ENCODE measurements at regions not wholly inside any gene's neighbourhood (a gene's known extent, or its start where the extent isn't known, plus 50 kb on each side); places are given as distances from the start of the nearest gene placed in this dataset.

GRCh38 chr14:101064718-101065117 lies 161.2 kb upstream of the RTL1 start:
- H3K9me3 ChIP-seq (ENCODE audit: control insufficient read depth, insufficient read depth, low read length) = no peaks in the 10 kb centered on the region
- H3K36me3 ChIP-seq (ENCODE audit: control insufficient read depth, insufficient read depth, low read length) = no peaks in the 10 kb centered on the region
- no peak overlapping the region for H3K9ac ChIP-seq (ENCODE audit: low read depth, low read length)
- H3K27me3 ChIP-seq (ENCODE audit: control insufficient read depth, insufficient read depth, low read length) = no peaks in the 10 kb centered on the region
- H3K4me3 ChIP-seq (ENCODE audit: low read depth, low read length) = no peak overlapping the region
- H3K4me1 ChIP-seq (ENCODE audit: control insufficient read depth, insufficient read depth, low read length) = no peaks in the 10 kb centered on the region

DNA sequence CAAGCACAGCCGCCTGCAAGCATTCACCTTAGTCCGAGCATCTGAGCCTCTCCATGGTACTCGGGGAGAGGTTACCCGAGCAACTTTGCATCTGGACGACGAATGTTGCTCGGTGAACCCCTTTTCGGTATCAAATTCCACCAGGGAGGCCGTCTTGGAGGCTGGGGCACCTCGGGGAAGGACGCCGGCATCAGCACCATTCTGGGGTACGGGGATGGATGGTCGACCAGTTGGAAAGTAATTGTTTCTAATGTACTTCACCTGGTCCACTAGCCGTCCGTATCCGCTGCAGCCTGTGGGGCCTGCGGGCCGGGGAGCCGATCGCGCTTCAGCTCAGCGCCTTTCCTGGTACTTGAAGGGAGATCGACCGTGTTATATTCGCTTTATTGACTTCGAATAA lies 161.7 kb upstream of the RTL1 start:
- Histone ChIP-seq H3K9me3 (ENCODE audit: control insufficient read depth, insufficient read depth, low read length) (no peaks in the 10 kb centered on the region), H3K4me1 (ENCODE audit: control insufficient read depth, insufficient read depth, low read length) (no peaks in the 10 kb centered on the region), H3K36me3 (ENCODE audit: control insufficient read depth, insufficient read depth, low read length) (no peaks in the 10 kb centered on the region), H3K9ac (ENCODE audit: low read depth, low read length) (no peak overlapping the region), H3K4me3 (ENCODE audit: low read depth, low read length) (no peak overlapping the region), H3K27me3 (ENCODE audit: control insufficient read depth, insufficient read depth, low read length) (no peaks in the 10 kb centered on the region)

GRCh38 chr14:101065696-101066694 lies 162.5 kb upstream of the RTL1 start:
- no peaks in the 10 kb centered on the region for H3K36me3 ChIP-seq (ENCODE audit: control insufficient read depth, insufficient read depth, low read length)
- H3K4me1 ChIP-seq (ENCODE audit: control insufficient read depth, insufficient read depth, low read length) = no peaks in the 10 kb centered on the region
- H3K9me3 ChIP-seq (ENCODE audit: control insufficient read depth, insufficient read depth, low read length) = no peaks in the 10 kb centered on the region
- H3K4me3 ChIP-seq (ENCODE audit: low read depth, low read length) = no peak overlapping the region
- H3K9ac ChIP-seq (ENCODE audit: low read depth, low read length) = no peak overlapping the region
- H3K27me3 ChIP-seq (ENCODE audit: control insufficient read depth, insufficient read depth, low read length) = no peaks in the 10 kb centered on the region

GRCh38 chr14:101066826-101067510 lies 163.4 kb upstream of the RTL1 start:
- H3K9ac ChIP-seq (ENCODE audit: low read depth, low read length) = no peak overlapping the region
- no peaks in the 10 kb centered on the region for H3K27me3 ChIP-seq (ENCODE audit: control insufficient read depth, insufficient read depth, low read length)
- no peaks in the 10 kb centered on the region for H3K36me3 ChIP-seq (ENCODE audit: control insufficient read depth, insufficient read depth, low read length)
- H3K9me3 ChIP-seq (ENCODE audit: control insufficient read depth, insufficient read depth, low read length) = no peaks in the 10 kb centered on the region
- H3K4me3 ChIP-seq (ENCODE audit: low read depth, low read length) = no peak overlapping the region
- no peaks in the 10 kb centered on the region for H3K4me1 ChIP-seq (ENCODE audit: control insufficient read depth, insufficient read depth, low read length)

GRCh38 chr14:101068313-101069227 lies 165.0 kb upstream of the RTL1 start:
- Histone ChIP-seq H3K36me3 (ENCODE audit: control insufficient read depth, insufficient read depth, low read length) (no peaks in the 10 kb centered on the region), H3K9me3 (ENCODE audit: control insufficient read depth, insufficient read depth, low read length) (no peaks in the 10 kb centered on the region), H3K4me1 (ENCODE audit: control insufficient read depth, insufficient read depth, low read length) (peaks cover 4% of the 10 kb centered on the region), H3K9ac (ENCODE audit: low read depth, low read length) (no peak overlapping the region), H3K4me3 (ENCODE audit: low read depth, low read length) (no peak overlapping the region), H3K27me3 (ENCODE audit: control insufficient read depth, insufficient read depth, low read length) (no peaks in the 10 kb centered on the region)

- peaks cover 6% of the 10 kb centered on the region for H3K4me1 ChIP-seq (ENCODE audit: control insufficient read depth, insufficient read depth, low read length)
- H3K27me3 ChIP-seq (ENCODE audit: control insufficient read depth, insufficient read depth, low read length) = no peaks in the 10 kb centered on the region
- H3K36me3 ChIP-seq (ENCODE audit: control insufficient read depth, insufficient read depth, low read length) = no peaks in the 10 kb centered on the region
- H3K9me3 ChIP-seq (ENCODE audit: control insufficient read depth, insufficient read depth, low read length) = no peaks in the 10 kb centered on the region
- H3K4me3 ChIP-seq (ENCODE audit: low read depth, low read length) = no peak overlapping the region
- no peak overlapping the region for H3K9ac ChIP-seq (ENCODE audit: low read depth, low read length)
Measured at GRCh38 chr14:101069228-101069549, 165.7 kb upstream of the RTL1 start.

DNA sequence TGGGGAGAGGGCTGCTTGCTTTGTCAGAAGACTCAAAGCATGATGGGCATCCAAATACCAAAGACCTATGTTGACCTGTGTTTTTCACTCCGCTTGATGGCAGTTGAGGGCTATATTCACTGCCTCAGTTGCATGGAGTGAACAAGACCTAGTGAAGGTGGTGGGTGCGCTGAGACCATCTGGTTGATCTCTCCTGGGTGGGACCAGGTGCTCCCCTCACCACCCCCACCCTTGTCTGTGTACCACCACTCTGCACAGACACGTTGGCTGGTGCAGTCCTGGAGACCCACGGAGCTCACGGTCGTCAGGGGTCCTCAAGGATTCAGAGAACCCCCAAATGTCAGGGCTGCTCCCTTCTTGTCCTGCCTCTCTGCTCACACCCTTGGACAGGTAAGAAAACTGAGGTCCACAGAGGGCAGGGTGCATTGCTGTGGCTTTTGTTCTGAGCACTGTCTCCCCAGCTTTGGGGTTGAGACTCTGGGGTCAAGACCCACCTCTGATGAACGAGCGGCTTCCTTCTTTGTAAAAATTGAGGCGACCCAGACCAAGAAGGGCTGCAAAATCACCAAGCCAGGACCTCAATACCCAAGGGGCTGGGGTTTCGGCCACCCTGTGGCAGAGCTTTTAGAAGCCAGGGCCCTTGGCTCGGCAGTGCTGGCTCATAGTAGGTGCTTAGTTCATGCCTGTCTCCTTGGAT lies 166.3 kb upstream of the RTL1 start:
- no peaks in the 10 kb centered on the region for H3K9me3 ChIP-seq (ENCODE audit: control insufficient read depth, insufficient read depth, low read length)
- H3K4me1 ChIP-seq (ENCODE audit: control insufficient read depth, insufficient read depth, low read length) = peaks cover 6% of the 10 kb centered on the region
- no peaks in the 10 kb centered on the region for H3K36me3 ChIP-seq (ENCODE audit: control insufficient read depth, insufficient read depth, low read length)
- no peak overlapping the region for H3K4me3 ChIP-seq (ENCODE audit: low read depth, low read length)
- no peak overlapping the region for H3K9ac ChIP-seq (ENCODE audit: low read depth, low read length)
- no peaks in the 10 kb centered on the region for H3K27me3 ChIP-seq (ENCODE audit: control insufficient read depth, insufficient read depth, low read length)

GRCh38 chr14:101070540-101071492 lies 167.3 kb upstream of the RTL1 start:
- H3K4me3 ChIP-seq (ENCODE audit: low read depth, low read length) = no peak overlapping the region
- H3K9me3 ChIP-seq (ENCODE audit: control insufficient read depth, insufficient read depth, low read length) = no peaks in the 10 kb centered on the region
- peaks cover 6% of the 10 kb centered on the region for H3K4me1 ChIP-seq (ENCODE audit: control insufficient read depth, insufficient read depth, low read length)
- no peak overlapping the region for H3K9ac ChIP-seq (ENCODE audit: low read depth, low read length)
- peaks cover 4% of the 10 kb centered on the region for H3K27me3 ChIP-seq (ENCODE audit: control insufficient read depth, insufficient read depth, low read length)
- H3K36me3 ChIP-seq (ENCODE audit: control insufficient read depth, insufficient read depth, low read length) = no peaks in the 10 kb centered on the region

- Histone ChIP-seq H3K4me3 (ENCODE audit: low read depth, low read length) (no peak overlapping the region), H3K9me3 (ENCODE audit: control insufficient read depth, insufficient read depth, low read length) (no peaks in the 10 kb centered on the region), H3K9ac (ENCODE audit: low read depth, low read length) (no peak overlapping the region), H3K4me1 (ENCODE audit: control insufficient read depth, insufficient read depth, low read length) (peaks cover 6% of the 10 kb centered on the region), H3K36me3 (ENCODE audit: control insufficient read depth, insufficient read depth, low read length) (no peaks in the 10 kb centered on the region), H3K27me3 (ENCODE audit: control insufficient read depth, insufficient read depth, low read length) (peaks cover 6% of the 10 kb centered on the region)
Measured at GRCh38 chr14:101071493-101071906, 168.0 kb upstream of the RTL1 start.

DNA sequence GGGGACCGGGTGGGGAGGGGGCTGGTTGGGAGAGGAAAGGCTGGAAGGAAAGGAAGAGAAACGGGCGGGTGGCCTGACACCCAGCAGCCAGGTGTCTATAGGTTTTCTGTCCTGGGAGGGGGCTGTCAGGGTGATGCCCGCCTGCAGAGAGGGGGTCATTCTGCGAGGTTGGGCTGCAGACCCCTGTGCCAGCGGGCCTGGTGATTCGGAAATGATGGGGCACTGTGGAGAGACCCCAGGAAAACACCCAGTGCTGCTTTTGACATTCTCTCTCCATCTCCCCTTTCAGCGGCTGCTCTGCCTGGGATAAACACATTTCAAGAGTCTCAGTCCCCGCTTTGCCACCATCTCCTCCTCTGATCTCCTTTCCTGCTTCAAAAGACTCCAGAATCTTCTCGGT lies 168.5 kb upstream of the RTL1 start:
- no peaks in the 10 kb centered on the region for H3K9me3 ChIP-seq (ENCODE audit: control insufficient read depth, insufficient read depth, low read length)
- no peak overlapping the region for H3K9ac ChIP-seq (ENCODE audit: low read depth, low read length)
- no peaks in the 10 kb centered on the region for H3K36me3 ChIP-seq (ENCODE audit: control insufficient read depth, insufficient read depth, low read length)
- no peak overlapping the region for H3K4me3 ChIP-seq (ENCODE audit: low read depth, low read length)
- peaks cover 6% of the 10 kb centered on the region for H3K4me1 ChIP-seq (ENCODE audit: control insufficient read depth, insufficient read depth, low read length)
- H3K27me3 ChIP-seq (ENCODE audit: control insufficient read depth, insufficient read depth, low read length) = peaks cover 10% of the 10 kb centered on the region

Data from iPS-15b (cell line).